ENCODE measurements at regions not wholly inside any gene's neighbourhood (a gene's known extent, or its start where the extent isn't known, plus 50 kb on each side); places are given as distances from the start of the nearest gene placed in this dataset.

DNA sequence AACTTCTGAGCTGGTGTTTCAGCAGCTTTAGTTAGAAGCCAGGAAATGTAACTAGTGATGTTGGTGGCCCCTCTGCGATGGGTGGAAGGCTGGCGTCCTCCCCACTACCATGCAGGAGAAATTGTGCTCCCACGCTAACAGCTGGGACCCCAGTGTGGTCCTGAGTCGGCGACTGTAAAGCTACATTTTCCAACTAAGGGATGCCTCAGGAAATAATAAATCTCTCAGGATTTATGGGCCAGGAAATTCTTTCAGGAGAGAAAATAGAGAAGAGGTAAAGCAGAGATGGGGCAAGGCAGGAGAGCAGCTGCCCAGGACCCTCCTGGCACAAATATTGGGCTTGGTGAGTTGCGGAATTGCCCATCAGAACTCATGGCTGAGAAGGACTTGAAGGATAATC lies 186.9 kb downstream of the OPA1 start:
- no peak overlapping the region for H3K4me3 ChIP-seq
- no peak overlapping the region for H3K27ac ChIP-seq

DNA sequence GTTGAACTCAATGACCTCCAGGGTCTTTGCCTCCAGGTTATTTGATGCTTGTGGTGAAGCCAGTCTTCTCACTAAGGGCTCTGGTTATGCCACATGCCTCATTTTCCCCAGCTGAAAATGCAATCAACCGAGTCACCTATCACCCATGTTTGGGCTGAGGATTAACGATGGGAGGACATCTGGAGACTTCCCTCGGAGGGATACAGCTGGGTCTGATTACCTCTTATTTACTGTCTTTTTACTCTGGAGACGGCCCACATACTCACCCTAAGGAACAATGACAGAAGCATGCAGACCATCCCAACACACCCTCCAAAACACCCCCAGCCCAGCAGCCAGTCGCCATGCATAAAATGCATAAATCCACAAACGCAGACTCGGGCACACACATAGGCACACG lies 187.4 kb downstream of the OPA1 start:
- Histone ChIP-seq H3K4me3 (no peak overlapping the region), H3K27ac (no peak overlapping the region)

DNA sequence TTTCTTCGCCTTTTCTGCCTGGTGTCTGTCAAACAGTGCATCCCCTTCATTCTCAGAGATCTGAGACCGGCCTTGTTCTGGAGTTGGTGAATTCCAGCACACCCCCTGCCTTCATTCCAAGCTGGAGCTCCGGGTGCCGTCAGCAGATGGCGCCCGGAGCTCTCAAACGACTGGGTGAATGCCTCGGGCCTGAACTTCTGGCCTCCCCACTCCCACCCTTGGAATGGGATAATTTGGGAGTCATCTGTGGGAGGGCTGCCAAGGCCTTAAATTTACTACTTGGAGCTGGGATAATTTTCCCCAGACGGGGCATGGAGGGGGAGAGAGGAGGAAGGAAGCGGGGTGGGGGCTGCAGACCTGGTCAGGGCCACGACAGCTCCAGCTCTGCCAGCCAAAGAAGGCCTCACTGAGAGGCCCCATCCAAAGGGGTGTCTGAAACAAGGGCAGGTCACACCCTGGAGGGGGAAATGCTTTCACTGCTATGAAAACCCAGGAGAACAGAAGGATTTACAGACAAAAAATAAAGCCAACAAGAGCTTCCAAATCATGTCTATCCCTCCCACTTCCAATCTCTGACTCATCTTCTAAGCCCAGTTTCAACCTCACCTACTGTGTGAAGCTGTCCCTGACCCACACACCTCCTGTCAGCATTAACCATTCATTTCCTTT lies 187.9 kb downstream of the OPA1 start:
- H3K27ac ChIP-seq, result peak overlapping the region in 3 of 21 experiments; percentile 26 to 65 (median 47)
- no peak overlapping the region for H3K4me3 ChIP-seq

DNA sequence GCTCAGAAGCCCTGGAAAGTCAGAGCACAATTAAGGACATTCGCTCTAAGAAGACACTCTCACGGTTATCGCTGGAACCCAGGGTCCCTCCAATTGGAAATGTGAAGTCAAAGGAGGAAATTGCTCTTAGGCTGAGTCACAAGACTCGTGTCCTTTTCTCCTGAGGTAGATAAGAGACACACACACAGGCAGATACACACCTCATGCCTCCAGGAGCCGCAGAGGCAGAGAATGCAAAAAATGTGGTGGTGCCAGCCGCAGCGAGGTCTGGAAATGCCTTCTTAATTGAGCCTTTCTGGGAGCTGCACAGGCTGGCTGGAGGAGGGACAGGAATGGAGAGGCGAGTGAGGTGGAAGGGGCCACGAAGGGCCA lies 189.3 kb downstream of the OPA1 start:
- no peak overlapping the region for H3K27ac ChIP-seq
- no peak overlapping the region for H3K4me3 ChIP-seq

DNA sequence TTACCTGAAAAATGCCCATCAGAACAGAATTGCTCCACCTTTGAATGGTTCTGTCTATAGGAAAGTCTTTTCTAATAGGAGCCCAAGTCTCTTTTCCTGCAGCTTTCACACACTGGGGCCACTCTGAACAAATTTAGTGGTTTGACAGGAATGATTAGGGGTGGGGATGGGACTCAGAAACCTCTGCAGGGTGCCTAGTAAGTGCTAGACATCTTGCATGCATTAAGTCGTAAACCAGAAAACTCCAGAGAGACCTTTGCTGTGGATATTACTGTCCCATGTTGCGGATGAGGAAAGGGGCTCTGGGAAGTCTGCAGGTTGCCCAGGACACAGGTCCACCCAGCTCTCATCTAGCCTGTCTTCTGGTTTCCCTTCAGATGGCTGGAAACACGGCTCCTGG lies 189.7 kb downstream of the OPA1 start:
- Histone ChIP-seq H3K27ac (no peak overlapping the region), H3K4me3 (no peak overlapping the region)

DNA sequence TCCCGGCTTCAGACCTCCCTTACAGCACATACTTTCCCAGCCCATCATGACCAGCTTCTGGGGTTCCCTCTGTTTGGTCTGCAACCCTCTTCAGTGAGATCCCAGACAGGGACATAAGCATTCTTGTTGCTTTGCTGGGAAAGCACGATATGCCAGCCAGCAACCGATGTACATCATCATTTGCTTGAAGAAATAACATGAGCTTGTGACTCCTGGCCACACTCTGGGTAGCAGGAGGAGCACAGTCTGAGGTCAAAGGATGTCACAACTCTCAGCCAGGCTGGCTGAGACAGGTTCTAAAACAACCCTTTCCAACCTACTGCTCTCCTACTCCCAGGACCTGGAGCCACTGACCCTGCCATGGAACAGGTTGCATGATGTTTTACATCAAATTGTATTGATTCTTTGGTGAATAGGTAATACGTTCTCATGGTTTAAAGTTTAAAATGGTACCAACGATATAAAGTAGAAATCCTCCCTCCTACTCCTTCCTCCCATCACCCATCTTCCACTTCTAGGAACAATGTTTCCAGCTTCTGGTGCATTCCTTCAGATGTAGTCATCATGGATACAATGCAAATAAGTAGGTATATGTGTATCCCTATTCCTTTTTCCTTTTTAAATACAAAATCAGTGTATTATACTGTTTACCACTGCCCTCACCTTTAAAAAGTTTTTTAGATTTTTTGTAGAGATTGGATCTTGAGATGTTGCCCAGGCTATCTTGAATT lies 190.3 kb downstream of the OPA1 start:
- H3K27ac ChIP-seq, result no peak overlapping the region
- no peak overlapping the region for H3K4me3 ChIP-seq

DNA sequence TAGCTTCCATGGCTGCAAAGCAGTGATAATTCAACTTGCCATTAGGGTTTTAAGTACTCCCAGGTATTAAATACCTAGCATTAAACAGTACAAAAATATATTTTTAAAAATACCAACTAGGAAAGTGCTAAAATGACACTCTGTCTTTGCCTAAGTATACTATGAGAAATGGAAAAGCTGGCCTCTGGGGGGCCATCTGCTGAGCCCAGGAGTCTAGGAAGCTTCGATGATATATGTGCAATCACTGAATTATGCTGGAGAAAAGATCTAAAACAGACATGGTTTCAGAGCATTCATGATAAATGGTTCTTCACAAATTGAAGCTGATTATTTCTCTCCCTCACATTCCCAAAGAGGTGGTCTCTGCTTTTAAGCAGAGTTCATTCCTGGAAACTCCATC lies 191.8 kb downstream of the OPA1 start:
- Histone ChIP-seq H3K4me3 (no peak overlapping the region), H3K27ac (no peak overlapping the region)

DNA sequence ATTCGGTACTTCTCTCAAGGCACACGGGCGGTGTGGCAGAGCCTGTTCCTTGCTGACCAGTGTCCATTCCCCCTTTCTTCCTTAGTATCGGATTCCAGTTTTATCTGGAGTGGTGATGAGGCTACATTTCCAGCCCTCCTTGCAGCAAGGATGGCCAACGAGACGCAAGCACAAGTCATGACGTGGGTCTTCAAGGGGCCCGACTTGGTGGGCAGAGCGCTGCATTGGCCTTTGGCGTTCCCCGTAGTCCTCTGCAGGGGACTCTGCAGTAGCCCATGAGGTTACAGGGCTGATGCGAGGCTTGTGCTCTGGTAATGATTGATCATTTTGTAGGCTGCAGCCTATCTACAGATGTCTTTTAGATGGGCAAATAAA lies 194.5 kb downstream of the OPA1 start:
- H3K4me3 ChIP-seq, result no peak overlapping the region
- no peak overlapping the region for H3K27ac ChIP-seq

DNA sequence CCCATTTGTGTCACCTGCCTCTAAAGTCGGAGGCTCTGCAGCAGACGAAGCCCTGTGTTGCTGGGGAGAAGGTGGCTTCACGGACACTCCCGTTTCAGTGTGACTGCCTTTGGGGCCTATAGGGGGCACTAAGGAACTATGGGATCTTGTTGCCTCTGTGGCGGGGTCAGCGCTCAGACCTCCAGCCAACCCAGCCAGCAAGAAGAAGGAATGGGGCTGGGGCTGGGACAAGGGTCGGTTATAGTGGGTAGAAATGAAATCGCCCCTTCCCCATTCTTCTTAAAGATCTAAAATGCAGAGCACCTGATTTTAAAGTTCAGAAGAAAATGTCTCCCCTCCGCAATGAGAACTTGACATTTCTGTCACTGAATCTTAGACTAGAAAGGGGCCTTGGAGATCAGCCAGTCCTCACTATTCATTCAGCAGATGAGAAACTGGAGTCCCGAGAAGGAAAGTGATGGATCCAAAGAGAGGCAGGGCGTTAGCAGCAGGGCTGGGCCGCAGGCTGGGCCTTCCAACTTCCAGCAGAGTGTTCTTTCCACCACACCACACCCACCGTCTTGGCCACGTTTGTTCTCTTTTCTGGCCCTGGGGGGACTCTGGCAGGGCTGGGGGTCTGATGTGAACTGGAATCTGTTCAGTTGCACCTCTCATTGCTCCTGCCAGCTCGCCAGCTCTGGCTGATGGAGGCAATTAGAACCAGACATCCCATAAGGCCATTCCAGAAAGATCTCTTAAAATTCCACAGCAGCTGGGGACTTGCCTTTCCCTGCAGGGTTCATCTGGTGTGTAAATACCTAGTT lies 195.4 kb downstream of the OPA1 start:
- Histone ChIP-seq H3K4me3 (no peak overlapping the region), H3K27ac (peak overlapping the region in 5 of 21 experiments; percentile 2 to 48 (median 8))

DNA sequence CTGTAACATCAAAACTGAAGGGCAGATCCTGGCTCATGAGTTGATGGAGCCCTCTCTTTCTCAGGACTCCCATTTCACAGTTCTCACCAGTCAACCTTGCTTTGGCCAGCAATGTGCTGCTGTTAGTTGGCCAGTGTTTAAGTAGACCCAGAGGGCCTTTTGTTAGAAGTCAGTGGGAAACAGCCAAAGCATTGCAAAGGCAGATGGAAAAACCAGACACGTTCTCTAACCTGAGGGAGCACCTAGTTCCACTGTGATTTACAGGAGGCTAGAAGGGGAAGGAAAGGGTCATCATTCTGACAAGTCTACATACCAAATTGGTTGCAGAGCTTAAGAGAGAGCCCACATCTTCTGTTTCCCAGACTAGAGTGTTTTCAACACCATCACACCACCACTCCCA lies 196.4 kb downstream of the OPA1 start:
- Histone ChIP-seq H3K4me3 (no peak overlapping the region), H3K27ac (no peak overlapping the region)

DNA sequence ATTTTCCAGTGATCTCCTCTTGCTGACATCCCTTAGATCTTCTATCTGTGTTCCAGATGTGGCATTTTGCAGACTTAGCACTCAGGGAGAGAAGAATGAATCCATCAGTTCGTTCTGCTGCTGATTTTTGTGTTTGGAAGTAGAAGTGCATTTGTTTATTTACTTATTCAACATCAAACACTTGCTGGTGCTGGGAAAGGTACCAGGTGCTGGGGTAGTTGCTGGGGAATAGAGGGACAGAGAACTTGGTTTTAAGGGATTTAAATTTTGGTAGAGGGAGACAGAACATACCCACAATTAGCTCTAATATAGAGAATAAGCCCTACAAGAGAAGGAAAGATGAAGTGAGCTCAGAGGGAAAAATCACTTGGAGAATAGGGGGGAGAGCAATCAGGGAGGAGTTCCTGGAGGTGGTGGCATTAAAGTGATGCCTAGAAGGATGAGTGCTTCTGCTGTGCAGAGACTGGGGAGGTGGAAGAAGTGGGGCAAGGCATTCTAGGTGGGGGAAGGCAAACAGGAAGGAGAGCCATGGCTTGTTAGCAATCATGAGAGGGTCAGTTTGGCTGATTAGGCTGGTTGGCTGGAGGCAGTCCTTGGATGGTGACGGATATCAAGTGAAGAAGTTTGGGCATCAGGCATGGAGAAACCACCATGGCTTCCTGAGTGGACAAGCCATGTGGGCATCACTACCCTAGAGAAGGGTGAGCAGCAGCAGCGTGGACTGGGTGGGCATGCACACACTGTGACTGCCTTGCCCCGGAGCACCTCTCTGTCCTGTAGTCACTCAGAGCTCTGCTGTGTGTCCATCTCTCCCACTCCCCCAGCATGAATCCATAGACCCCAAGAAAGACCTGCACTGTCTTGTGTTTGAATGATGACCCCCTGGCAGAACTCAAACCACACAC lies 197.3 kb downstream of the OPA1 start:
- no peak overlapping the region for H3K4me3 ChIP-seq
- H3K27ac ChIP-seq, result no peak overlapping the region

DNA sequence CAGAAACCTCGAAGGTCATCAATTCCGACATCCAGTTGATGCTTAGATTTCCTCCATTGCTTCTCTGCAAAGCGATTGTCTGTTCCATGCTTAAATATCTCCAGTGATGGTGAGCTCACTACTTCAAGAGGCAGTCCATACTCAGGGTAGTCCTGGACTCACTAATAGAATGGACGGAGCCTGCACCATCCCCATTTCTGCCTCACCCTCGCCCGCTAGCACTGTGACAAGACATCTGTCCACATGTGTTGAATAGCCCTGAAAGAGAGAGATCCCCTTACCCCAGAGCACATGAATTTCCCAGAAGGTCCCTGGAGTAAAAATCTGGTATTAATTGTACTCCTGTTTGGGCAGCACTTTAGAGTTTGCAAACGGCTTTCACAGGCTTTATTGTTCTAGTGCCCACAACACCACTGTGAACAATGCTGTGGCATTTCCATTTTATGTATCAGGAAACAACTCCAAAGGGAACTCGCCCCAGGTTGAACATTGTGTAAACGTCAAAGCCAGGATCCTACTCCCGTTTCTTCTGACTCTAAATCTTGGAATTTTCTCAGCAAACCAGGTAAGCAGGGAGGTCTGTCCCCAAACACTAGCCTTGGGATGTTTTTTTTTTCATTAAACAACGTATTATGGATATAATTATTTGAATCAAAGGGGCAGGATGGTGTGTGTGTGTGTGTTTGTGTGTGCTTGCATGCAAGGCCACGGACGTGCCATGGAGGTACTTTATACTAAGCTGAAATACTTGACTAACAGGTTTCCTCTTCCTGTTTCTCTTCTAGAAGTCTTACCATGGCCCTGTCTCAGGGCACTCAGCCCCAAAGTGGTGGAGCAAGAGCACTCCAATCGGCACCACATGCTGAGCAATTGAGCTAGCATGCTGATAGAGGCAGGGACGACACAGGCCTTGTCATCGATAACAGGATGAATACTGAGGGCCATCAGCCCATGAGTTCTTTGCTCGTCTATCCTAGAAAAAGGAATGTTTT lies 198.3 kb downstream of the OPA1 start:
- no peak overlapping the region for H3K4me3 ChIP-seq
- peak overlapping the region in 2 of 21 experiments; percentile 11 to 20 for H3K27ac ChIP-seq

DNA sequence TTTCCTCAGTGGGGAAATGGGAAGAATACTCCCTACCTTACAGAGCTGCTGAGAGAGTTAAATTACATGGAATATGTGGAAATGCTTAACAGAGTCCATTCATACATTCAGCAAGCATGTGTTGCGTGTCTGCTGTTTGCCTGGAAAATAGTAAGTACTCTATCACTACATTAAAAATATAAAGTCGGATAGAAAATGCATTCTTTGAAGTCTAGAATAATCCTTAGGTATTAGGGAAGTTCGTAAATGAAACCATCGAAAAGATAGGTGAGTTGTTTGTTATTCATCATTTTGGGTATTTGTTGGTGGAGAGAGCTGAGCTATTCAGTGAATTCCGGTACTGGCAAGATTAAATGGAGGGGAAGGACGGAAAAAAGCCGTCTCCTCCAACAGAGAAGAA lies 200.1 kb downstream of the OPA1 start:
- Histone ChIP-seq H3K4me3 (no peak overlapping the region), H3K27ac (no peak overlapping the region)

DNA sequence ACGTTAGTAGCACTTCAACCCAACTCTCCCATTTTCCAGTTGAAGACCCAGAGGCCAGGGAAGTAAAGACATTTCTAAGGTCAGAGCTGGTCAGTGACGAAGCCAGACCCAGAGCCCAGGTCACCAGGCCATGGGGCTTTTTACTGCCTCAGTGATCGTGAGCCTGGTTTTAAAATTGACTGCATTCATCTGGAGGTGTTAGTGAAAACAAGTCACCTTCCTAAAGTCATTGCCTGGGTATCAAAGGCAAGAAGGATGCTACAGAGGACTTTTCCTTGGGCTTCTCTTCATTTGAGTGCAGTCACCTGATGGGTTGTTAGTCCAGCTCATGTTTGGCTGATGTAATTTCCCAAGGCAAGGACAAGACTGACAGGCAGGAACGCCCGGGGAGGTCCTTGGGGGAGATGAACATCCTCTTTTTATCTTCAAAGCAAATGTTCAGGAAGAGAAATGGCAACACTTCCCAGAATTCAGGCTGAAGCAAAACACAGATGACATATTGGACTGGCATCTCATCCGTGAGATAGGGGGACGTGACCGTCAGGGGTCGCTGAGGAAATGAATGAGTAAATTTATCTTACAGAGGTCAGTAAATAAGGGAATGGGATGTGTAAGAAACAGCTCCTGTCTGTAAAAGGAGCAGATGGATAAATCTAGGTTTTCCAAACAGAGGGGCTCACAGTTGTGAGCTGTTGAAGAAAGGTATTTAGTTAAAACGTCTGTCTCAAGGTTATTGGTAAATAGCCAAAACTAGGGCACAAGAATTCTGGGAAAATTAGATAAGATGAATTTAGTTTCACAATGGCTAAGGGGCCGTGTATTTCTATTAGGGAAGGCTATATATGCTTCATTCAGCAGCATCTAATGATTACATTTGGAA lies 201.2 kb downstream of the OPA1 start:
- no peak overlapping the region for H3K27ac ChIP-seq
- H3K4me3 ChIP-seq, result no peak overlapping the region

DNA sequence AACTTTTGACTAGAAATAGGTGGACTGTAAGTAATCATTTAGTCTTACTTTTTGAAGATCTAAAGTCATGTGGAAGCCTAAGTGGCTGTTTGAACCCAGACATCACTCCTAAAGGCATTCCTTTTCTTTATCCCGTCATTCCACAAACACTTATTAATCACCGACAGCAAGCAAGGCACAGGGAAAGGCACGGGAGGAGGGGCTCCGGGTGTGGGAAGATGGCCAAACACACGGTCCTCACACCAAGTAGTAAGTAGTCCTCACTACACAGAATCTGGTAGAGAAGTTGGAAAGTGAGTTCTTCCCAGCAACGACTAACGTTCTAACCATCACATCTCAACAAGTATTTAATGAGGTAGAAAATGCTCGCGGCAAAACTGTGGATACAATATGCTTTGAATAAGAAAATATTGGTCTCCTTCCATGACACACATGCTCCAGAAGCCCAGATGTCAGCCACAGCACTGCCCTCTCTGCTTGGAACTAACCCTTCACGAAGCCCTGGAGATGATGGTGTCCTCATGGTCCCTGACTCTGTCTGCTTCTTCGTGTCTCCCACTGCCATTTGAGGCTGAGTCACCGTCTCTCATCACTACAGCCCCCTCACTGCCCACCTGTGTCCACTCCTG lies 202.2 kb downstream of the OPA1 start:
- H3K27ac ChIP-seq, result no peak overlapping the region
- H3K4me3 ChIP-seq, result no peak overlapping the region

DNA sequence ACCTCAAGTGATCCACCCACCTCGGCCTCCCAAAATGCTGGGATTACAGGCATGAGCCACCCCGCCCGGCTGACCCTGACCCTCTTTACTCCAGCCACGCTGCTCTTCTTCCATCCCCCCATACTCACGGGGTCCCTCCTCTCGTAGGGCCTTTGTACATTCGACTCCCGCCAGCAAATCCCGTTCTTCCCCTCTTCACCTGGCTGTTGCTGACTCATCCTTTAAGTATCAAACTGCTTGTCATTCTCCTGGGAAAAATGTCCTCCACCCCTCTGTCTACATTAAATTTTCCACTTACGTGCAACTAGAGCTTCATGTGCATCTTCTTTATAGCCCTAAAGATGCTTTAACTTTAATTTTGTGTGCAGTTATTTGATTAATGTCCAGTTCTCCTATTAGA lies 203.1 kb downstream of the OPA1 start:
- Histone ChIP-seq H3K4me3 (no peak overlapping the region), H3K27ac (no peak overlapping the region)

DNA sequence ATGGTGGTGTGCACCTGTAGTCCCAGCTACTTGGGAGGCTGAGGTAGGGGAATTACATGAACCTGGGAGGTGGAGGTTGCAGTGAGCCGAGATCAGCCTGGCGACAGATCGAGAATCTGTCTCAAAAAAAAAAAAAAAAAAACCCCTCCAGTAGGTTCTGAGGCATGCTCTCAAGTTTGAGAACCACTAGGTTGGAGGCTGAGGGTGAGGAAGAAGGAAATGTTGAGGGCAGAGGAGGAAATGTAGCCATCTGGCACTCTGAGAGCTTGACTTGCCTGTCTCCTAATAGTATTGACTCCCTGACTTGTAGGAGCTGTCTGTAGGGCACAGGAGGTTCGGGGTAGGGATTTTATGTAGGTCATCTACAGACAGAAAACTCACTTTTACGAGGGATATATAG lies 204.6 kb downstream of the OPA1 start:
- no peak overlapping the region for H3K4me3 ChIP-seq
- H3K27ac ChIP-seq, result no peak overlapping the region
